ENCODE measurements at regions not wholly inside any gene's neighbourhood (a gene's known extent, or its start where the extent isn't known, plus 50 kb on each side); places are given as distances from the start of the nearest gene placed in this dataset.

DNA sequence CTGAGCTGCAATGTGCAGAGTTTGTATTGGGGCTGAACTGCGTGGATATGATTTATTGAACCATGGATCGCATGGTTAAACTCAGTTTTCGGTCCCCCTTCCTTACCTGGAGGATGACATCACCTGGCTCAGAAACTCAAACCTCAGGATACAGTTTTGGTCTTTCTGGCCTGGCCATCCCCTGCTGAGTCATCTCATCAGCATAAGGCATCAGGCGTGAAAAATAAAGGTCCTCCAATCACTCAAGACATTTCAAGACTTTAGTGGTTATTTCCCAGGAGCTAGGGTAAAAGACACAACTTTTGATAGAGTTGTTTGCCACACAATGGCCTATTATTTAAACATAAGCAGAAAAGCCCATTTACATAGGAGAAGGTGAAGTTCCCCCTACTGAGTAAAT lies 631.1 kb upstream of the TMEM132C start:
- TF ChIP-seq, protein P1, sequence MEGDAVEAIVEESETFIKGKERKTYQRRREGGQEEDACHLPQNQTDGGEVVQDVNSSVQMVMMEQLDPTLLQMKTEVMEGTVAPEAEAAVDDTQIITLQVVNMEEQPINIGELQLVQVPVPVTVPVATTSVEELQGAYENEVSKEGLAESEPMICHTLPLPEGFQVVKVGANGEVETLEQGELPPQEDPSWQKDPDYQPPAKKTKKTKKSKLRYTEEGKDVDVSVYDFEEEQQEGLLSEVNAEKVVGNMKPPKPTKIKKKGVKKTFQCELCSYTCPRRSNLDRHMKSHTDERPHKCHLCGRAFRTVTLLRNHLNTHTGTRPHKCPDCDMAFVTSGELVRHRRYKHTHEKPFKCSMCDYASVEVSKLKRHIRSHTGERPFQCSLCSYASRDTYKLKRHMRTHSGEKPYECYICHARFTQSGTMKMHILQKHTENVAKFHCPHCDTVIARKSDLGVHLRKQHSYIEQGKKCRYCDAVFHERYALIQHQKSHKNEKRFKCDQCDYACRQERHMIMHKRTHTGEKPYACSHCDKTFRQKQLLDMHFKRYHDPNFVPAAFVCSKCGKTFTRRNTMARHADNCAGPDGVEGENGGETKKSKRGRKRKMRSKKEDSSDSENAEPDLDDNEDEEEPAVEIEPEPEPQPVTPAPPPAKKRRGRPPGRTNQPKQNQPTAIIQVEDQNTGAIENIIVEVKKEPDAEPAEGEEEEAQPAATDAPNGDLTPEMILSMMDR (conservative IDR thresholded peaks at IDR 0.05): no peak
- TF ChIP-seq EZH2 (IDR thresholded peaks at IDR 0.05; ENCODE audit: low read depth): no peak
